GM12872 (cell line): ENCODE measurements at regions not wholly inside any gene's neighbourhood (a gene's known extent, or its start where the extent isn't known, plus 50 kb on each side); places are given as distances from the start of the nearest gene placed in this dataset.

Source experiments
- TF ChIP-seq, protein P1 (sequence below): IDR thresholded peaks from 3 replicates; pipeline ENCODE4 v1.5.1; 2011; ENCODE audit warnings: low read depth, mild to moderate bottlenecking, low read length, moderate library complexity; ENCODE audit not compliant: insufficient read depth

DNA sequence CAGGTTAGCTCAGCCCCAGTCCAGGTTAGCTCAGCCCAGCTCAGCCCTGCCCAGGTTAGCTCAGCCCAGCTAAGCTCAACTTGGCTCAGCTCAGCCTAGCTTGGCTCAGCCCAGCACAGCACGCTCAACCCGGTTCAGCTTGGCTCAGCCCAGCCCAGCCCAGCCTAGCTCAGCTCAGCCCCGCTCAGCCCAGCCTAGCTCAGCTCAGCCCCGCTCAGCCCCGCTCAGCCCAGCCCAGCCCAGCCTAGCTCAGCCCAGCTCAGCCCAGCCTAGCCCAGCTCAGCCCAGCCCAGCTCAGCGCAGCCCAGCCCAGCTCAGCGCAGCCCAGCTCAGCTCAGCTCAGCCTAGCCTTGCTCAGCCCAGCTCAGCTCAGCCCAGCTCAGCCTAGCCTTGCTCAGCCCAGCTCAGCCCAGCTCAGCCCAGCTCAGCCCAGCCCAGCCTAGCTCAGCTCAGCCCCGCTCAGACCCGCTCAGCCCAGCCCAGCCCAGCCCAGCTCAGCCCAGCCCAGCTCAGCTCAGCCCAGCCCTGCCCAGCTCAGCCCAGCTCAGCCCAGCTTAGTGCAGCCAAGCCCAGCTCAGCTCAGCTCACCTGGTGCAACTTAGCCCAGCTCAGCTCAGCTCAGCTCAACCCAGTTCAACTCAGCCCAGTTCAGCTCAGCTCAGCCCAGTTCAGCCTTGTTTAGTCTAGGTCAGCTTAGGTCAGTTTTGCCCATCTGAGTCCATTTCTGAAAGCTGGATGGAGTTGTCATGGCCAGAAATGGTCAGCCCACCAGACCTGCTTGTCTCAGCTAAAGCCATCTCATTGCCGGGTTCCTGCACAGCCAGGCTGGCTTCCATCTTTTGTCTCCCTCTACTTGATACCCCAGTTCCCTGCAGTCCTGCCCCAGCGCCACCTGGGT lies 333.6 kb downstream of the TMEM121 start:
- TF ChIP-seq, protein P1, sequence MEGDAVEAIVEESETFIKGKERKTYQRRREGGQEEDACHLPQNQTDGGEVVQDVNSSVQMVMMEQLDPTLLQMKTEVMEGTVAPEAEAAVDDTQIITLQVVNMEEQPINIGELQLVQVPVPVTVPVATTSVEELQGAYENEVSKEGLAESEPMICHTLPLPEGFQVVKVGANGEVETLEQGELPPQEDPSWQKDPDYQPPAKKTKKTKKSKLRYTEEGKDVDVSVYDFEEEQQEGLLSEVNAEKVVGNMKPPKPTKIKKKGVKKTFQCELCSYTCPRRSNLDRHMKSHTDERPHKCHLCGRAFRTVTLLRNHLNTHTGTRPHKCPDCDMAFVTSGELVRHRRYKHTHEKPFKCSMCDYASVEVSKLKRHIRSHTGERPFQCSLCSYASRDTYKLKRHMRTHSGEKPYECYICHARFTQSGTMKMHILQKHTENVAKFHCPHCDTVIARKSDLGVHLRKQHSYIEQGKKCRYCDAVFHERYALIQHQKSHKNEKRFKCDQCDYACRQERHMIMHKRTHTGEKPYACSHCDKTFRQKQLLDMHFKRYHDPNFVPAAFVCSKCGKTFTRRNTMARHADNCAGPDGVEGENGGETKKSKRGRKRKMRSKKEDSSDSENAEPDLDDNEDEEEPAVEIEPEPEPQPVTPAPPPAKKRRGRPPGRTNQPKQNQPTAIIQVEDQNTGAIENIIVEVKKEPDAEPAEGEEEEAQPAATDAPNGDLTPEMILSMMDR = no peak

DNA sequence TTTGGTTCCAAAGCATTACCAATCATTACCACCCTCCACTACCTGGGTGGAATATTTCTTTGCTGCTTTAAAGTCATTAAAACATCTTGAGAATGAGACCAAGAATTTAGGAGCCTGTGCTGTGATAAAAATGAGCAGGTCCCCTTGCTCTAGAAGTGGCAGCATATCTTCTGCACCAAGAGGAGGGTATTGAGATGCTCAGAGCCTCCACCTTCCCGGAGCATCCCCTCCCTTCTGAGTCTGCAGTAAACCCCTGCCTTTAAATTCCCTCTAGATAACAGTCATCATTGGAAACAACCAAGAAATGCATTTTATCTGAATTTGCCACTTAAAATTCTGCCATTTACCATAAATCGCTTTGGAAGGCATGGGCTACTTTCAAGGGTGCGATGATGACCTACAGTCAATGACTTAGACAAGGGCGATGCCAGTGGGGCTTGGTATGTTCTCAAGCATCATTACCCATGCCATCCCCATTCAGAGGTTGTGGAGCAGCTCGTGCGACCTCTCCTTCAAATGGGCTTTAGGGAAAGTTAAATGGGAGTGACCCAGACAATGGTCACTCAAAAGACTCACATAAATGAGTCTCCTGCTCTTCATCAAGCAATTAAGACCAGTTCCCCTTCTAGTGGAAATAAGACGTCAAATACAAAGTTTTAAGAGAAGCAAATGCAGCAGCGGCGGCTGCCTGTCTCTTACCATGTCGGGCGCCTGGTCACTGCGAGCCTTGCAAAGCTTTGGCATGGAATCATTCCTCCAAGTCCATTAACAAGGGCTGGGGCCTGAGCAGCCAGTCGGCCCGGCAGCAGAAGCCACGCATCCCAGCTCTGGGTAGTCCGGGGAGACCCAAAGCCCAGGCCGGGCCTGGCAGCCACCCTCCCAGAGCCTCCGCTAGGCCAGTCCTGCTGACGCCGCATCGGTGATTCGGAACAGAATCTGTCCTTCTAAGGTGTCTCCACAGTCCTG lies 334.5 kb downstream of the TMEM121 start:
- TF ChIP-seq, protein P1 = no peak

DNA sequence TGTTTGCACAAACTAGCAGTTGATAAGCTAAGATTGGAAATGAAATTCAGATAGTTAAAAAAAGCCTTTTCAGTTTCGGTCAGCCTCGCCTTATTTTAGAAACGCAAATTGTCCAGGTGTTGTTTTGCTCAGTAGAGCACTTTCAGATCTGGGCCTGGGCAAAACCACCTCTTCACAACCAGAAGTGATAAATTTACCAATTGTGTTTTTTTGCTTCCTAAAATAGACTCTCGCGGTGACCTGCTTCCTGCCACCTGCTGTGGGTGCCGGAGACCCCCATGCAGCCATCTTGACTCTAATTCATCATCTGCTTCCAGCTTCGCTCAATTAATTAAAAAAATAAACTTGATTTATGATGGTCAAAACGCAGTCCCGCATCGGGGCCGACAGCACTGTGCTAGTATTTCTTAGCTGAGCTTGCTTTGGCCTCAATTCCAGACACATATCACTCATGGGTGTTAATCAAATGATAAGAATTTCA lies 335.6 kb downstream of the TMEM121 start:
- TF ChIP-seq, protein P1 = no peak

DNA sequence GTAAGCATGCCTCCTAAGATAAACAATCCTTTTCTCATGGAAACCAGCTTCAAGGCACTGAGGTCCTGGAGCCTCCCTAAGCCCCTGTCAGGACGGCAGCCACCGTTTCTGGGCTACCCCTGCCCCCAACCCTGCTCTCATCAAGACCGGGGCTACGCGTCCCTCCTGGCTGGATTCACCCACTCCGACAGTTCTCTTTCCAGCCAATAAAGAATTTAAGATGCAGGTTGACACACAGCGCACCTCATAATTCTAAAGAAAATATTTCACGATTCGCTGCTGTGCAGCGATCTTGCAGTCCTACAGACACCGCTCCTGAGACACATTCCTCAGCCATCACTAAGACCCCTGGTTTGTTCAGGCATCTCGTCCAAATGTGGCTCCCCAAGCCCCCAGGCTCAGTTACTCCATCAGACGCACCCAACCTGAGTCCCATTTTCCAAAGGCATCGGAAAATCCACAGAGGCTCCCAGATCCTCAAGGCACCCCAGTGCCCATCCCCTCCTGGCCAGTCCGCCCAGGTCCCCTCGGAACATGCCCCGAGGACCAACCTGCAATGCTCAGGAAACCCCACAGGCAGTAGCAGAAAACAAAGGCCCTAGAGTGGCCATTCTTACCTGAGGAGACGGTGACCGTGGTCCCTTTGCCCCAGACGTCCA lies 336.3 kb downstream of the TMEM121 start:
- TF ChIP-seq, protein P1 = no peak

DNA sequence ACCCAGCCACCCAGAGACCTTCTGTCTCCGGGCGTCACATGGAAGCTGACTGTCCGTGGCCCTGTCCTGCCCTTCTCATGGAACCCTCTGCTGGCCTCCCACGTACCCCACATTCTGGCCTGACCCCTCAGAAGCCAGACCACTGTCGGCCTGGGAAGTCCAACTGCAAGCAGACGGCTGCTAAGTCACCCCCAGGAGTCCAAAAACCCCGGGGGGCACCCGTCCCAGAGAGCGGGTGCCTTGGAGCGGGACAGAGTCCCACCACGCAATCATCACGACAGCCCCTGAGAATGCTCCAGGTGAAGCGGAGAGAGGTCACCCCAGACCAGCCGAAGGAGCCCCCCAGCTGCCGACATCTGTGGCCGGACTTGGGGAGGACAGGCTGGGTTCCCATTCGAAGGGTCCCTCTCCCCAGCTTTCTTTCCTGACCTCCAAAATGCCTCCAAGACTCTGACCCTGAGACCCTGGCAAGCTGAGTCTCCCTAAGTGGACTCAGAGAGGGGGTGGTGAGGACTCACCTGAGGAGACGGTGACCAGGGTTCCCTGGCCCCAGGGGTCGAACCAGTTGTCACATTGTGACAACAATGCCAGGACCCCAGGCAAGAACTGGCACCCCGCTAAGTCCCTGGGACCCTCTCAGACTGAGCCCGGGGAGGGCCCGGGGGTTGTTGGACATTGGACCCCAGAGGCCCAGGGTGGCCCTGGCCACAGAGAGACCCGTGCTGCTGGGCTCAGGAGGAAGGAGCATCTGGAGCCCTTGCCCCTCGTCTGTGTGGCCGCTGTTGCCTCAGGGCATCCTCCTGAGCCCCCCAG lies 337.1 kb downstream of the TMEM121 start:
- TF ChIP-seq, protein P1 = no peak

DNA sequence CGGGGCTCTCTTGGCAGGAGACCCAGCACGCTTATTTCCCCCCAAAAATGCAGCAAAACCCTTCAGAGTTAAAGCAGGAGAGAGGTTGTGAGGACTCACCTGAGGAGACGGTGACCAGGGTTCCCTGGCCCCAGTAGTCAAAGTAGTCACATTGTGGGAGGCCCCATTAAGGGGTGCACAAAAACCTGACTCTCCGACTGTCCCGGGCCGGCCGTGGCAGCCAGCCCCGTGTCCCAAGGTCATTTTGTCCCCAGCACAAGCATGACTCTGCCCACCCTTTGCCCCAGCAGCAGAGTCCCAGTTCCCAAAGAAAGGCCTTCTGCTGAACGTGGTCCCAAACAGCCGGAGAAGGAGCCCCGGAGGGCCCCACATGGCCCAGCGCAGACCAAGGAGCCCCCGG lies 337.7 kb downstream of the TMEM121 start:
- TF ChIP-seq, protein P1 = no peak
